NCI-H2196 (cell line): ENCODE measurements at regions not wholly inside any gene's neighbourhood (a gene's known extent, or its start where the extent isn't known, plus 50 kb on each side); places are given as distances from the start of the nearest gene placed in this dataset.
"Not testable (repeated sequence)": the region's sequence is repeated elsewhere in the genome, so short reads cannot be mapped to it uniquely, and the experiment has no call there.

Source experiments
- DNase-seq: peaks from one replicate; lab custom pipeline; 2025; ENCODE audit not compliant: unreplicated experiment; lab: John Stamatoyannopoulos, UW

DNA sequence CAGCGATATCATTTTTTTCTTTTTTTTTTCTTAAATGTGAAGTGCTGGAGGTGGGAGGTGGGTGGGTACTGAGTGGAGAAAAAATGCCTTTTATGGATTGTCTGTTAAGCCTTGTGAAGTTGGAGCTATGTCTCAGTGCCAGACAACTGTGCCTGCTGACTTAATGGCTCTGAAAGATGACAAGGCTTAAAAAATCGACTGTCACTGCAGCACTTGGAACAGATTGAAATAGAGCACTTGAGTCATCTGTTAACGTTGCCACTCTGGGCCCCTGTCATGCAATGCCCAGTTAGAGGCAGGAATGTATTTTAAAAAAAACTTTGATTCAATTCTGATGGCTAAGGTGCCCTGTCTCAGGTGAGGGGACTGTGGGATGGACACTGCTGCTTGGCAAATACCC, 108.2 kb upstream of the HS3ST2 start:
- DNase-seq = no peak

DNA sequence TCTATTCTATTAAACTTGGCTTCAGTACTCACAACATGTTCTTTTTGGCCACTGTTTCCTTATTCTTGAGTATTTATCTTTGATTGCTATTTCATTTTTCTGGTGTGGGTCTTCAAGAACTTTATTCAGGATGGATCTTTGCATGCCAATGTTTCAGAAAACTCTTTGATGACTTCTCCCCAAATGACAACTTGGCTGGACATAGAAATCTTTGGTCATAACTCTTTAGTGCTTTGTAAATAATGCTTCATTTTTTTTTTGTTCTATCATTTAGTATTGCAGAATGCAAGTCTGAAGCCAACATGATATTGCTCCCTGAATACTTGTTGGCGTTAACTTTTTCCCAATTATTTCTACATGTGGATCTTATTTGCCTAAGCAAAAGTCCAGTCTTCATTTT, 103.6 kb upstream of the HS3ST2 start:
- no peak for DNase-seq

GRCh38 chr16:22711847-22712246, 102.1 kb upstream of the HS3ST2 start:
- no peak for DNase-seq

DNA sequence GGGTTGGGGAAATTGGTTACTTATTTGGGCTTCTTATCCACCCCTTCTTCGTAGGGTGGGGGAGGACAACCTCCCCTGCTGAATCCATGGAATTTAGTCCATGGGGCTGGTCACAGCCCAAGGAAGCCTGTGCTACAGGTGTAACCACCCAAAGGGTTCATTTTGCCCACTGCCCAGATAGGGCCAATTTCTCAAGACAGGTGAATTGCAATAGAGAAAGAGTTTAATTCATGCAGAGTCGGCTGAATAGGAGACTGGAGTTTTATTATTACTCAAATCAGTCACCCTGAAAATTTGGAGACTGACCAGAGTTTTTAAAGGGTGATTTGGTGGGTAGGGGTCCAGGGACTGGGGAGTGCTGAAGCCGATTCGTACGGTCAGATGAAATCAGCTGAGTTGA, 101.5 kb upstream of the HS3ST2 start:
- DNase-seq = no peak

- not testable (repeated sequence) for DNase-seq
Measured at GRCh38 chr16:22718598-22718997, 95.4 kb upstream of the HS3ST2 start.

GRCh38 chr16:22719945-22720344, 94.0 kb upstream of the HS3ST2 start:
- no peak for DNase-seq

GRCh38 chr16:22721511-22722100, 92.4 kb upstream of the HS3ST2 start:
- DNase-seq = peak; percentile 73

- DNase-seq = not testable (repeated sequence)
Measured at GRCh38 chr16:22722551-22723541, 91.1 kb upstream of the HS3ST2 start.

GRCh38 chr16:22726868-22727267, 87.1 kb upstream of the HS3ST2 start:
- no peak for DNase-seq

- DNase-seq = peak; percentile 61
Measured at GRCh38 chr16:22727285-22728166, 86.4 kb upstream of the HS3ST2 start.

DNA sequence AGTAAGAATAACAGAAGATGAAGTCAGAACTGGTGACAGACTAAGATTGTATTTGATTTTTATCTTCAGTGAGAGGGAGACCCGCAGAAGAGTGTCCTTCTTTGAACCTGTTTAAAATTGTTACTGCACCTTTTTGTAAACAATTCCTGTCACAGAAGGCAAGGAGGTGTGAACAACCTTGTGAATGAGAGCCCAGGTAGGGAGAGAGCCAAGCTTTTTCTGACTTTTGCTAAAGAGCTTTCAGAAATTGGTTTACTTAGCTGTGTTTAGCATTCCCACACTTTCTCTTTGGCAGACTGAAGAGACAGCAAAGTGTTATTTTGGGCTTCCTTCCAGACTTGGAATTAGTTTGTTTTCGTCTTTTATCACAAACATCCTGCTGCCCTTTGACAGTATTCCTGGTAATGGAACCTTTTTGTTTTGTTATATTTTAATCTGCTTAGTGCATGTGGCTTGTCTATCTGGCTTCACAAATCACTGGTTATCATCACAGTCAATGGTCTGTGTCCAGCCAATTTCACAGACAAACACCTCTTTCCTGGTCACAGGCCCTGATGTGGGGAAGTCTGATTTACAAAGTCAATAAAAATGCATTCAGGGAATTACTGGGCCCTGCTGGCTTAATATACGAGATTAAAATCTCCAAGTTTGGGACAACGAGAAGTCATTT, 85.7 kb upstream of the HS3ST2 start:
- peak; percentile 42 for DNase-seq

DNA sequence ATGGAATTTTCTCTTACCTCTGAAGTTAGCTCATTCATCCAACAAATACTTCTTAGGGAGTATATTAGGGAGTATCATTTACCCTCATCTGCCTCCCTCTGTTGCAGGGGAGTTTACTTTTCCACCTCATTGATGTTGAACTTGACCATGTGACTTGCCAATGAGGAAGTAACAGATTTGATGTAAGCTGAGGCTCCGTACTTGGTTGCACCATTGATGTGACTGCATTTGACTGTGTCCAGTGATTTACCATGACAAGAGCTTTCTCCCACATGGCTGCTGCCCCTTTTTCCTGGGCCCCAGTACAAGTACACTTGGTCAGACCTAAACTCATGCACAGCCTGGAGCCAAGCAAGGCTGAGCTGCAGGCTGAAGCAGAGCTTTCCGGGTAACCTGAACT, 81.6 kb upstream of the HS3ST2 start:
- DNase-seq = no peak

- no peak for DNase-seq
Measured at GRCh38 chr16:22732959-22733358, 81.0 kb upstream of the HS3ST2 start.

- DNase-seq = peak; percentile 56
Measured at GRCh38 chr16:22734368-22734767, 79.6 kb upstream of the HS3ST2 start.

DNA sequence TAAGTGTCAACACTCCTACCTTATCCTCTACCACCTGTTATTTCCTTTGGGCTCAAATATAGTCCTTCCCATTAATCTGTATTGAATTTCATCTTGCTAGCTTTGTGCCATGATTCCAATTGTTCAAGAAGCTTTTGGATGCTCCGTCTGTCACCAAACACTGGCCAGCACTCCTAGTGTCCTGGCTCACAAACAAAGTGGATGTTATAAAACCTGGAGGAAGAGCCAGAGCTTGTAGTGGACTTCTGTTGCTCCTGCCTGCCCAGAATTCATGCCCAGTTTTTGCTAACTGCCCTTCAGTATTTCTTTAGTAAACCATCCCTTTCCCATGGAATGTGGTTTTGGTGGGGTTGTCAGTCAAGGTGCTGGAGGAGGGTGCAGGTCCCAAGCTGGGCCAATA, 77.2 kb upstream of the HS3ST2 start:
- DNase-seq = no peak

DNA sequence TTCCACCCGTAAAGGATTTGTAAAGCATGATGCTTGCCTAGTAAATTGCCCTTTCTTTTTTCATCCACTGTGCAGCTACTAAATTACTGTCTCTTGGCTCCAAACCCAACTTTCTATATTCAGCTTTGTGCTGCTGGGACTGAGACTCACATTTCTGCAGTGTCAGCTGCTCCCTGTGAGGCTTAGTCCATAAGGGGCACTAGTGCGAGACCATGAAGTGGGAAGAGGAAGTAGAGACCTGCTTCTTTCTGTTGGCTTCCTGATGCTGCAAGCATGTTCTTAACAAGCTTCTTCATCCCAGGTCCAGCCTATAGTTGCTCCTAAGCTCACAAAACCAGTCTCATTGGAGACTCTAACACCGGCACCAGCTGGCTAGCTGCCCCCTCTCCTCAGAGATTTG, 74.9 kb upstream of the HS3ST2 start:
- DNase-seq = no peak

GRCh38 chr16:22743401-22743800, 70.6 kb upstream of the HS3ST2 start:
- no peak for DNase-seq

DNA sequence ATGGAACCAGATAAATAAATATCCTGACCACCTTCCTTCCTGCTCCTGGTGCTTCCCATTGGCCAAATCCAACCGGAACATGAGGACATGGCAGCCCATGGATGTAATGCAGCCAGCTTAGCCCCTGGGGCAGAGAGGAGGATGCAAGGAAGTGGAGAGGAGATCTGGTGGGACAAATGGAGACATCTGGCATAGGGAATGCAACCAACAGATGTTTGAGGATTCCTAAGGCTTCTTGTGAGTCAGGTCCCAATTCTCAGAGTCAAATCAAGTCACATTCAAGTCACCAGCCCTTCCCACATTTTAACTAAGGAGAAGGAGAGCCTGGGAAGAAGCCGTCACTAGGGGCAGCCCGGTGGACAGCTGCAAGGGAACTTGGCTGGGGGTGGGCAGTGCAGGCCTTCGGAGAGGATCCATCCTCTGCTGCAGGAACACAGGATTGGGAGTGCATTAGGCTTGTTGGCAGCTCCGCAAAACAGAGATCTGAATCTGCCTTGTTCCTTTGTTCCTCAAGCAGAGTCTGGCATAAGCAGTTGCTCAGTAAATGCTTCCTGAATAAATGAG, 62.8 kb upstream of the HS3ST2 start:
- no peak for DNase-seq

GRCh38 chr16:22751685-22752084, 62.3 kb upstream of the HS3ST2 start:
- DNase-seq = no peak

DNA sequence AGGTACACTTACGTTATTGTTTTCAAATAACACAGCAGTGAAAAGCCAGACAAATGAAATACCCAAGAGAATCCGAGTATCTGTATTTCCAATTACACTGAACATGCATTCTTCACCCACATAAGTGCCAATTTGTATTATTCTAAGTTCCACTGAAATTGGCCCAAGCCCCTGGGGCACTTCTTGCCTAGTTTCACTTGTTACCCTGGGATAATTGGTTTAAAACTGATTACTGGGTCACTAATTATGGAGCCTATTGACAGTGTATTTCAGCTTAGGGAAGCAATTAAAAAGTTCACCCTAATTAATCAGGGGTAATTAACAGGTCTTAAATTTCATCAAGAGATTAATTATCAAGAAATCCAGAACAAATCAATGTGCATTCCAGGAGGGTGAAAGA, 60.5 kb upstream of the HS3ST2 start:
- DNase-seq = no peak

DNA sequence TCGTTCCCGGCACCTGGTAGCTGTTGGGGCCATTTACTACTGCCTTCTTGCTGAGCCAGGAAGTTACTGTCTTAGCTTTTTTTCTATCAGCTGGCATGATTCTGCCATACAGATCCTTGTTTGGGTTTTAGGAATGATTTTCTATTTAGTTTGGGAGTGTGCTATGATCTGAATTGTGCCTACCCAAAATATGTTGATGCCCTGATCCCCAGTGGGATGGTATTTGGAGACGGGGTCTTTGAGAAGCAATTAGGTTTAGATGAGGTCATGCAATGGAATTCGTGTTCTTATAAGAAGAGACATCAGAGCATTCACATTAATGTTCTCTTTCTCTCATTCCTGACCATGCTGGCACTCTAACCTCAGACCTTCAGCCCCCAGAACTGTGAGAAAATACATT, 59.4 kb upstream of the HS3ST2 start:
- DNase-seq = no peak
